ENCODE measurements at regions not wholly inside any gene's neighbourhood (a gene's known extent, or its start where the extent isn't known, plus 50 kb on each side); places are given as distances from the start of the nearest gene placed in this dataset.

DNA sequence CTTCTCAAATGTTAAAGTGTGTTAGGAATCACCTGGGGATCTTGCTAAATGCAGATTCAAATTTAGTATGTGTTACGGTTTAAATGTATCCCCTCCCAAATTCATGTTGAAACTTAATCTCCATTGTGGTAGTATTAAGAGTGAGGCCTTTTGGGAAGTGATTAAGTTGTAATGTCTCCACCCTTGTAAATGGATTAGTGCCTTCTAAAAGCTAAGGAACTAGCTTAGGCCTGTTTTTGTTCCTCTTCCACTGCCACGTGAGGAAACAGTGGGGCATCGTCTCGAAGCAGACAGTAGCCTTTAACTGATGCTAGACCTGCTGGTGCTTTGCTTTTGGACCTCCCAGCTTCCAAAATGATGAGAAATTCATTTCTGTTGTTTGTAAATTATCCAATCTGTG lies 52.3 kb upstream of the SEMA3D start:
- TF ChIP-seq, protein P1, sequence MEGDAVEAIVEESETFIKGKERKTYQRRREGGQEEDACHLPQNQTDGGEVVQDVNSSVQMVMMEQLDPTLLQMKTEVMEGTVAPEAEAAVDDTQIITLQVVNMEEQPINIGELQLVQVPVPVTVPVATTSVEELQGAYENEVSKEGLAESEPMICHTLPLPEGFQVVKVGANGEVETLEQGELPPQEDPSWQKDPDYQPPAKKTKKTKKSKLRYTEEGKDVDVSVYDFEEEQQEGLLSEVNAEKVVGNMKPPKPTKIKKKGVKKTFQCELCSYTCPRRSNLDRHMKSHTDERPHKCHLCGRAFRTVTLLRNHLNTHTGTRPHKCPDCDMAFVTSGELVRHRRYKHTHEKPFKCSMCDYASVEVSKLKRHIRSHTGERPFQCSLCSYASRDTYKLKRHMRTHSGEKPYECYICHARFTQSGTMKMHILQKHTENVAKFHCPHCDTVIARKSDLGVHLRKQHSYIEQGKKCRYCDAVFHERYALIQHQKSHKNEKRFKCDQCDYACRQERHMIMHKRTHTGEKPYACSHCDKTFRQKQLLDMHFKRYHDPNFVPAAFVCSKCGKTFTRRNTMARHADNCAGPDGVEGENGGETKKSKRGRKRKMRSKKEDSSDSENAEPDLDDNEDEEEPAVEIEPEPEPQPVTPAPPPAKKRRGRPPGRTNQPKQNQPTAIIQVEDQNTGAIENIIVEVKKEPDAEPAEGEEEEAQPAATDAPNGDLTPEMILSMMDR (IDR thresholded peaks at IDR 0.05; ENCODE audit: insufficient read depth, low read length, severe bottlenecking) = no peak
- H3K36me3 ChIP-seq (ENCODE audit: control insufficient read depth, insufficient read depth, low read length) = no peaks in the 10 kb centered on the region
- no peak for FAIRE-seq
- no peaks in the 10 kb centered on the region for H3K27me3 ChIP-seq (ENCODE audit: control insufficient read depth, insufficient read depth, low read length)
- no peak for DNase-seq (ENCODE audit: low read depth)
- no peak overlapping the region for H3K4me3 ChIP-seq (ENCODE audit: low read depth, low read length)

- H3K36me3 ChIP-seq (ENCODE audit: control insufficient read depth, insufficient read depth, low read length) = no peaks in the 10 kb centered on the region
- no peak for FAIRE-seq
- H3K4me3 ChIP-seq (ENCODE audit: low read depth, low read length) = no peak overlapping the region
- H3K27me3 ChIP-seq (ENCODE audit: control insufficient read depth, insufficient read depth, low read length) = no peaks in the 10 kb centered on the region
- TF ChIP-seq, protein P1 (IDR thresholded peaks at IDR 0.05; ENCODE audit: insufficient read depth, low read length, severe bottlenecking) = no peak
- DNase-seq (ENCODE audit: low read depth) = no peak
Measured at GRCh38 chr7:85237721-85238120, 50.9 kb upstream of the SEMA3D start.
